ENCODE measurements at regions not wholly inside any gene's neighbourhood (a gene's known extent, or its start where the extent isn't known, plus 50 kb on each side); places are given as distances from the start of the nearest gene placed in this dataset.

- H3K4me3 Mint-ChIP-seq, result no peak overlapping the region
- H3K4me1 Mint-ChIP-seq, result no peaks in the 10 kb centered on the region
- ChIA-PET CTCF (no interaction called here), POLR2A (no interaction called here)
- H3K9me3 Mint-ChIP-seq, result peaks cover 39% of the 10 kb centered on the region
- DNase-seq (ENCODE audit: low spot score) (no peak), ATAC-seq (no peak)
- no peaks in the 10 kb centered on the region for H3K27me3 Mint-ChIP-seq (ENCODE audit: low read depth)
- no peak overlapping the region for H3K27ac Mint-ChIP-seq
- peaks cover 27% of the 10 kb centered on the region for H3K36me3 Mint-ChIP-seq
- TF ChIP-seq ZNF138 (CRISPR knock-in tag; conservative IDR thresholded peaks at IDR 0.05), result no peak
- no peak for TF ChIP-seq ZNF263 (CRISPR knock-in tag; IDR thresholded peaks at IDR 0.05; ENCODE audit: low read depth)
- TF ChIP-seq AR (CRISPR knock-in tag; IDR thresholded peaks at IDR 0.05), result no peak
- TF ChIP-seq ZNF219 (CRISPR knock-in tag; IDR thresholded peaks at IDR 0.05; ENCODE audit: borderline replicate concordance), result no peak
- TF ChIP-seq SP1 (CRISPR knock-in tag; conservative IDR thresholded peaks at IDR 0.05), result no peak
- no peak for TF ChIP-seq ZNF512 (CRISPR knock-in tag; IDR thresholded peaks at IDR 0.05; ENCODE audit: borderline replicate concordance)
- TF ChIP-seq ATF6 (CRISPR knock-in tag; IDR thresholded peaks at IDR 0.05), result no peak
- TF ChIP-seq FOXJ3 (CRISPR knock-in tag; IDR thresholded peaks at IDR 0.05; ENCODE audit: borderline replicate concordance), result no peak
- no peak for TF ChIP-seq PREB (CRISPR knock-in tag; IDR thresholded peaks at IDR 0.05; ENCODE audit: borderline replicate concordance)
- no peak for TF ChIP-seq MYBL2 (CRISPR knock-in tag; IDR thresholded peaks at IDR 0.05)
- no peak for TF ChIP-seq ZBTB21 (CRISPR knock-in tag; IDR thresholded peaks at IDR 0.05; ENCODE audit: borderline replicate concordance)
- no peak for TF ChIP-seq OVOL2 (CRISPR knock-in tag; IDR thresholded peaks at IDR 0.05; ENCODE audit: borderline replicate concordance)
- no peak for TF ChIP-seq RORB (CRISPR knock-in tag; IDR thresholded peaks at IDR 0.05)
- TF ChIP-seq RELA (CRISPR knock-in tag; IDR thresholded peaks at IDR 0.05; ENCODE audit: borderline replicate concordance), result no peak
- no peak for TF ChIP-seq GABPB1 (CRISPR knock-in tag; IDR thresholded peaks at IDR 0.05)
- no peak for TF ChIP-seq CTCF (IDR thresholded peaks at IDR 0.05)
- TF ChIP-seq PRRX2 (CRISPR knock-in tag; IDR thresholded peaks at IDR 0.05), result no peak
- TF ChIP-seq JUN (CRISPR knock-in tag; IDR thresholded peaks at IDR 0.05), result no peak
- TF ChIP-seq CBFB (CRISPR knock-in tag; IDR thresholded peaks at IDR 0.05; ENCODE audit: low read depth), result no peak
Measured at GRCh38 chr6:95423331-95423730, 154.0 kb upstream of the MANEA start.

Measured in WTC11 (cell line).